ENCODE measurements at regions not wholly inside any gene's neighbourhood (a gene's known extent, or its start where the extent isn't known, plus 50 kb on each side); places are given as distances from the start of the nearest gene placed in this dataset.

DNA sequence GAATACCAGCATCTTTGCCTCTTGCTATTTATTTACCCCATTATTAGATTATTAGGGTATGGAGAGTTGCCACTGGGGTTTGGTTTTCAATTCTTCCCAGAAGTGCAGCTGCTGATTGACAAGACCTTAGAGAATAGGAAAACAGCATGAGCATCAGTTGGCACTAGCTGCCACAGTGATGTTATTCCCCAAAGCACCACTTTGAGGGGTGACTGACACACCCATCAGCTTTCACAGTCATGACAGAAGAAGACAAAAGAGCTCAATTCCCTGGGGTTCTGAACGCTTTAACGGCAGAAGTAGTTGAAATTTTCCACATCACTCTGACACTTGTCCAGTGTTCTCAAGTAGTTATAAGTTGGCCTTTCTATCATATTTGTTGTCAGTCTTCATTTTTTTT lies 55.0 kb upstream of the NR3C2 start:
- no peak for TF ChIP-seq YY1 (IDR thresholded peaks at IDR 0.05; ENCODE audit: insufficient read depth, insufficient read length)
- TF ChIP-seq SUZ12 (IDR thresholded peaks at IDR 0.05; ENCODE audit: extremely low read depth, insufficient read depth, insufficient read length) = no peak

All from NT2/D1 (cell line).